Osteoblast (primary cell): ENCODE measurements at regions not wholly inside any gene's neighbourhood (a gene's known extent, or its start where the extent isn't known, plus 50 kb on each side); places are given as distances from the start of the nearest gene placed in this dataset.

Experiments
- DNase-seq: peaks from one replicate; pipeline ENCODE4 v3.0.0; 2011; ENCODE audit warnings: low spot score, mixed read lengths; ENCODE audit not compliant: insufficient read length; ENCODE audit errors: missing footprints
- H2AFZ ChIP-seq: 2 replicates; pipeline ENCODE4 v1.6.0; 2011; ENCODE audit warnings: mild to moderate bottlenecking, low read length
- H3K27ac ChIP-seq: 2 replicates; pipeline ENCODE4 v1.5.1; 2011; ENCODE audit warnings: mild to moderate bottlenecking, low read depth, low read length, moderate library complexity
- H3K27me3 ChIP-seq: 2 replicates; pipeline ENCODE4 v1.6.0; 2012; ENCODE audit warnings: mild to moderate bottlenecking, control low read depth, inconsistent platforms, low read length, moderate library complexity; ENCODE audit not compliant: insufficient read depth
- H3K36me3 ChIP-seq: 2 replicates; pipeline ENCODE4 v1.5.1; 2011; ENCODE audit warnings: mild to moderate bottlenecking, low read length, control low read depth, moderate library complexity; ENCODE audit not compliant: insufficient read depth
- H3K4me1 ChIP-seq: 2 replicates; pipeline ENCODE4 v1.5.1; 2011; ENCODE audit warnings: mild to moderate bottlenecking, low read length, control low read depth, moderate library complexity; ENCODE audit not compliant: insufficient read depth
- H3K4me2 ChIP-seq: 2 replicates; pipeline ENCODE4 v1.6.0; 2011; ENCODE audit warnings: mild to moderate bottlenecking, low read length; ENCODE audit not compliant: insufficient read depth
- H3K4me3 ChIP-seq: fragments of 200-600 bp; sonication (generic); 3 replicates; pipeline ENCODE4 v1.5.1; 2012; ENCODE audit warnings: mild to moderate bottlenecking, low read length, inconsistent platforms; ENCODE audit not compliant: insufficient read depth
- H3K79me2 ChIP-seq: 2 replicates; pipeline ENCODE4 v1.6.0; 2012; ENCODE audit warnings: mild to moderate bottlenecking, low read length, control low read depth, inconsistent platforms; ENCODE audit not compliant: insufficient read depth
- H3K9me3 ChIP-seq: 2 replicates; pipeline ENCODE4 v1.5.1; 2011; ENCODE audit warnings: low read depth, low read length, control low read depth
- H4K20me1 ChIP-seq: 2 replicates; pipeline ENCODE4 v1.6.0; 2012; ENCODE audit warnings: mild to moderate bottlenecking, low read length, control low read depth; ENCODE audit not compliant: insufficient read depth
- CTCF ChIP-seq: IDR thresholded peaks from 2 replicates; pipeline ENCODE4 v1.5.1; 2011; ENCODE audit warnings: mild to moderate bottlenecking, low read depth, low read length, moderate library complexity; ENCODE audit errors: extremely low read depth

GRCh38 chr6:134368670-134369069 is 50.8 kb upstream of the SGK1 start:
- H4K20me1 ChIP-seq = no peaks in the 10 kb centered on the region

More at GRCh38 chr6:134368670-134369069, 50.8 kb upstream of the SGK1 start:
- no peaks in the 10 kb centered on the region for H3K9me3 ChIP-seq
- H3K27me3 ChIP-seq = no peaks in the 10 kb centered on the region
- no peak overlapping the region for H3K4me3 ChIP-seq
- no peak overlapping the region for H3K27ac ChIP-seq
- no peak overlapping the region for H3K4me2 ChIP-seq
- no peaks in the 10 kb centered on the region for H3K79me2 ChIP-seq
- no peaks in the 10 kb centered on the region for H3K36me3 ChIP-seq
- H2AFZ ChIP-seq = no peak overlapping the region
- H3K4me1 ChIP-seq = peaks cover 15% of the 10 kb centered on the region
- no peak for TF ChIP-seq CTCF
- no peak for DNase-seq
